KMS-11 (cell line): ENCODE measurements at regions not wholly inside any gene's neighbourhood (a gene's known extent, or its start where the extent isn't known, plus 50 kb on each side); places are given as distances from the start of the nearest gene placed in this dataset.

Source experiments
- H2AFZ ChIP-seq: fragments of 200-600 bp; sonication (generic); 2 replicates; pipeline ENCODE4 v1.6.1; 2016; ENCODE audit warnings: antibody characterized with exemption, mixed run types, low read depth
- H3K27ac ChIP-seq: fragments of 200-600 bp; sonication (generic); 2 replicates; pipeline ENCODE4 v1.6.1; 2016; ENCODE audit warnings: mild to moderate bottlenecking, mixed run types
- H3K27me3 ChIP-seq: fragments of 200-600 bp; sonication (generic); 2 replicates; pipeline ENCODE4 v1.6.1; 2017; ENCODE audit warnings: mild to moderate bottlenecking, low read depth, mixed run types, moderate library complexity; ENCODE audit not compliant: insufficient read depth
- H3K36me3 ChIP-seq: fragments of 200-600 bp; sonication (generic); 2 replicates; pipeline ENCODE4 v1.6.1; 2017; ENCODE audit warnings: mild to moderate bottlenecking, mixed run types; ENCODE audit not compliant: insufficient read depth
- H3K4me1 ChIP-seq: fragments of 200-600 bp; sonication (generic); 2 replicates; pipeline ENCODE4 v1.6.1; 2016; ENCODE audit warnings: mild to moderate bottlenecking, low read depth, mixed run types; ENCODE audit not compliant: poor library complexity, severe bottlenecking
- H3K4me2 ChIP-seq: fragments of 200-600 bp; sonication (generic); 2 replicates; pipeline ENCODE4 v1.7.0; 2016; ENCODE audit warnings: mild to moderate bottlenecking, mixed run types
- H3K4me3 ChIP-seq: fragments of 200-600 bp; sonication (generic); IDR thresholded peaks from 2 replicates; pipeline ENCODE4 v1.6.1; 2017; ENCODE audit warnings: low read depth, low read length, mixed read lengths; ENCODE audit not compliant: insufficient read depth
- H3K79me2 ChIP-seq: fragments of 200-600 bp; sonication (generic); 2 replicates; pipeline ENCODE4 v1.6.1; 2016; ENCODE audit warnings: low read depth, mixed run types; ENCODE audit not compliant: insufficient read depth
- H3K9ac ChIP-seq: fragments of 200-600 bp; sonication (generic); 2 replicates; pipeline ENCODE4 v1.6.1; 2016; ENCODE audit warnings: mild to moderate bottlenecking, mixed run types
- H4K20me1 ChIP-seq: fragments of 200-600 bp; sonication (generic); 2 replicates; pipeline ENCODE4 v1.6.1; 2016; ENCODE audit warnings: mild to moderate bottlenecking, mixed run types; ENCODE audit not compliant: insufficient read depth
- TF ChIP-seq, protein P1 (sequence below): fragments of 200-600 bp; sonication (generic); conservative IDR thresholded peaks from 2 replicates; pipeline ENCODE4 v1.6.1; 2017; ENCODE audit warnings: low read depth, mild to moderate bottlenecking, antibody characterized with exemption, low read length, moderate library complexity, mixed read lengths

GRCh38 chr10:21417172-21417712, 108.2 kb downstream of the SKIDA1 start:
- no peaks in the 10 kb centered on the region for H3K79me2 ChIP-seq
- H3K27ac ChIP-seq = no peak overlapping the region
- TF ChIP-seq, protein P1, sequence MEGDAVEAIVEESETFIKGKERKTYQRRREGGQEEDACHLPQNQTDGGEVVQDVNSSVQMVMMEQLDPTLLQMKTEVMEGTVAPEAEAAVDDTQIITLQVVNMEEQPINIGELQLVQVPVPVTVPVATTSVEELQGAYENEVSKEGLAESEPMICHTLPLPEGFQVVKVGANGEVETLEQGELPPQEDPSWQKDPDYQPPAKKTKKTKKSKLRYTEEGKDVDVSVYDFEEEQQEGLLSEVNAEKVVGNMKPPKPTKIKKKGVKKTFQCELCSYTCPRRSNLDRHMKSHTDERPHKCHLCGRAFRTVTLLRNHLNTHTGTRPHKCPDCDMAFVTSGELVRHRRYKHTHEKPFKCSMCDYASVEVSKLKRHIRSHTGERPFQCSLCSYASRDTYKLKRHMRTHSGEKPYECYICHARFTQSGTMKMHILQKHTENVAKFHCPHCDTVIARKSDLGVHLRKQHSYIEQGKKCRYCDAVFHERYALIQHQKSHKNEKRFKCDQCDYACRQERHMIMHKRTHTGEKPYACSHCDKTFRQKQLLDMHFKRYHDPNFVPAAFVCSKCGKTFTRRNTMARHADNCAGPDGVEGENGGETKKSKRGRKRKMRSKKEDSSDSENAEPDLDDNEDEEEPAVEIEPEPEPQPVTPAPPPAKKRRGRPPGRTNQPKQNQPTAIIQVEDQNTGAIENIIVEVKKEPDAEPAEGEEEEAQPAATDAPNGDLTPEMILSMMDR = no peak
- no peaks in the 10 kb centered on the region for H4K20me1 ChIP-seq
- H3K4me3 ChIP-seq = no peak overlapping the region
- no peak overlapping the region for H3K9ac ChIP-seq
- H3K4me1 ChIP-seq = no peaks in the 10 kb centered on the region
- H2AFZ ChIP-seq = no peak overlapping the region
- H3K36me3 ChIP-seq = no peaks in the 10 kb centered on the region
- H3K4me2 ChIP-seq = no peak overlapping the region
- no peaks in the 10 kb centered on the region for H3K27me3 ChIP-seq

GRCh38 chr10:21413680-21414079, 111.8 kb downstream of the SKIDA1 start:
- no peaks in the 10 kb centered on the region for H3K4me1 ChIP-seq
- H3K9ac ChIP-seq = no peak overlapping the region
- no peaks in the 10 kb centered on the region for H3K36me3 ChIP-seq
- H2AFZ ChIP-seq = no peak overlapping the region
- H3K4me3 ChIP-seq = no peak overlapping the region
- no peak overlapping the region for H3K4me2 ChIP-seq
- no peaks in the 10 kb centered on the region for H3K27me3 ChIP-seq
- no peaks in the 10 kb centered on the region for H3K79me2 ChIP-seq
- TF ChIP-seq, protein P1 = no peak
- no peak overlapping the region for H3K27ac ChIP-seq
- H4K20me1 ChIP-seq = no peaks in the 10 kb centered on the region

GRCh38 chr10:21413268-21413667, 112.2 kb downstream of the SKIDA1 start:
- no peak overlapping the region for H3K4me3 ChIP-seq
- no peak overlapping the region for H3K9ac ChIP-seq
- H3K27ac ChIP-seq = no peak overlapping the region
- H3K79me2 ChIP-seq = no peaks in the 10 kb centered on the region
- no peak overlapping the region for H2AFZ ChIP-seq
- no peaks in the 10 kb centered on the region for H3K27me3 ChIP-seq
- H4K20me1 ChIP-seq = no peaks in the 10 kb centered on the region
- TF ChIP-seq, protein P1 = no peak
- no peaks in the 10 kb centered on the region for H3K36me3 ChIP-seq
- no peaks in the 10 kb centered on the region for H3K4me1 ChIP-seq
- no peak overlapping the region for H3K4me2 ChIP-seq

GRCh38 chr10:21406595-21407193, 118.8 kb downstream of the SKIDA1 start:
- H3K4me1 ChIP-seq = no peaks in the 10 kb centered on the region
- H3K36me3 ChIP-seq = no peaks in the 10 kb centered on the region
- H3K4me3 ChIP-seq = no peak overlapping the region
- H4K20me1 ChIP-seq = no peaks in the 10 kb centered on the region
- TF ChIP-seq, protein P1 = no peak
- H3K79me2 ChIP-seq = no peaks in the 10 kb centered on the region
- H3K9ac ChIP-seq = no peak overlapping the region
- H3K4me2 ChIP-seq = no peak overlapping the region
- no peaks in the 10 kb centered on the region for H3K27me3 ChIP-seq
- H2AFZ ChIP-seq = no peak overlapping the region
- no peak overlapping the region for H3K27ac ChIP-seq
